ENCODE measurements at regions not wholly inside any gene's neighbourhood (a gene's known extent, or its start where the extent isn't known, plus 50 kb on each side); places are given as distances from the start of the nearest gene placed in this dataset.

GRCh38 chr5:60101573-60101972 lies 208.0 kb upstream of the PDE4D start:
- H3K4me1 ChIP-seq, result peaks cover 0 to 35% (median 7%) of the 10 kb centered on the region in 4 donors
- no peak overlapping the region for H3K4me3 ChIP-seq

GRCh38 chr5:60092671-60093422 lies 199.3 kb upstream of the PDE4D start:
- Histone ChIP-seq H3K27ac (no peak overlapping the region), H3K4me3 (no peak overlapping the region), H3K27me3 (no peaks in the 10 kb centered on the region), H3K9me3 (no peaks in the 10 kb centered on the region), H3K36me3 (no peaks in the 10 kb centered on the region), H3K4me1 (no peaks in the 10 kb centered on the region)
- intact Hi-C loops (cut with DNase I; ENCODE audit: low total_unique reads), result no loop called here
- DNase-seq, result no peak
- no peak for TF ChIP-seq CTCF (IDR thresholded peaks at IDR 0.05)

More at GRCh38 chr5:60101573-60101972, 208.0 kb upstream of the PDE4D start:
- Histone ChIP-seq H3K27ac (no peak overlapping the region), H3K36me3 (no peaks in the 10 kb centered on the region), H3K27me3 (no peaks in the 10 kb centered on the region), H3K9me3 (no peaks in the 10 kb centered on the region)
- intact Hi-C loops (cut with DNase I; ENCODE audit: low total_unique reads), result no loop called here
- DNase-seq, result no peak
- no peak for TF ChIP-seq CTCF (IDR thresholded peaks at IDR 0.05)

- Histone ChIP-seq H3K36me3 (peaks cover 0 to 5% (median 0%) of the 10 kb centered on the region in 3 donors), H3K9me3 (peaks cover 0 to 12% (median 0%) of the 10 kb centered on the region in 3 donors), H3K27me3 (no peaks in the 10 kb centered on the region), H3K4me3 (no peak overlapping the region), H3K4me1 (no peaks in the 10 kb centered on the region), H3K27ac (no peak overlapping the region)
- DNase-seq, result no peak
- TF ChIP-seq CTCF (IDR thresholded peaks at IDR 0.05), result no peak
- intact Hi-C loops (cut with DNase I; ENCODE audit: low total_unique reads), result no loop called here
Observed at GRCh38 chr5:60086583-60086982, 193.1 kb upstream of the PDE4D start.

- Histone ChIP-seq H3K4me1 (no peaks in the 10 kb centered on the region), H3K27ac (no peak overlapping the region), H3K9me3 (peaks cover 0 to 12% (median 0%) of the 10 kb centered on the region in 3 donors), H3K27me3 (no peaks in the 10 kb centered on the region), H3K4me3 (no peak overlapping the region), H3K36me3 (peaks cover 0 to 5% (median 0%) of the 10 kb centered on the region in 3 donors)
- no peak for TF ChIP-seq CTCF (IDR thresholded peaks at IDR 0.05)
- intact Hi-C loops (cut with DNase I; ENCODE audit: low total_unique reads), result no loop called here
- DNase-seq, result no peak
Observed at GRCh38 chr5:60084226-60084625, 190.7 kb upstream of the PDE4D start.

GRCh38 chr5:60077292-60077691 lies 183.8 kb upstream of the PDE4D start:
- no peak for DNase-seq
- peaks cover 0 to 8% (median 5%) of the 10 kb centered on the region in 3 donors for H3K9me3 ChIP-seq

More at GRCh38 chr5:60077292-60077691, 183.8 kb upstream of the PDE4D start:
- no peak for TF ChIP-seq CTCF (IDR thresholded peaks at IDR 0.05)
- no peak overlapping the region for H3K27ac ChIP-seq
- no peaks in the 10 kb centered on the region for H3K4me1 ChIP-seq
- intact Hi-C loops (cut with DNase I; ENCODE audit: low total_unique reads), result loop anchor here (10.0 kb wide), 1 partner anchor 68 kb away; no protein-coding TSS in a partner anchor
- no peaks in the 10 kb centered on the region for H3K36me3 ChIP-seq
- no peaks in the 10 kb centered on the region for H3K27me3 ChIP-seq
- H3K4me3 ChIP-seq, result no peak overlapping the region
